ENCODE measurements at regions not wholly inside any gene's neighbourhood (a gene's known extent, or its start where the extent isn't known, plus 50 kb on each side); places are given as distances from the start of the nearest gene placed in this dataset.

- Mint-ChIP-seq H3K27ac (peak overlapping the region; percentile 58; the same call in 1 of the 2 replicates), H3K4me3 (no peak overlapping the region), H3K4me1 (peaks cover 23% of the 10 kb centered on the region), H3K36me3 (no peaks in the 10 kb centered on the region), H3K27me3 (ENCODE audit: low read depth) (no peaks in the 10 kb centered on the region), H3K9me3 (no peaks in the 10 kb centered on the region)
- ChIA-PET CTCF (interaction anchor here (0.6 to 0.7 kb wide), 2 partner anchors 31 to 41 kb away, joined by 3 read pairs; no protein-coding TSS in a partner anchor), POLR2A (no interaction called here)
- no peak for DNase-seq (ENCODE audit: low spot score)
- no peak for ATAC-seq
- TF ChIP-seq GRHL2 (CRISPR knock-in tag; IDR thresholded peaks at IDR 0.05; ENCODE audit: insufficient replicate concordance, severe bottlenecking) (no peak), RELA (CRISPR knock-in tag; IDR thresholded peaks at IDR 0.05; ENCODE audit: borderline replicate concordance) (no peak)
Measured at GRCh38 chr5:168179192-168179593, 112.3 kb upstream of the WWC1 start.

GRCh38 chr5:168182269-168182668, 109.2 kb upstream of the WWC1 start:
- Mint-ChIP-seq H3K27ac (no peak overlapping the region), H3K4me3 (no peak overlapping the region), H3K27me3 (ENCODE audit: low read depth) (no peaks in the 10 kb centered on the region), H3K36me3 (no peaks in the 10 kb centered on the region), H3K9me3 (no peaks in the 10 kb centered on the region), H3K4me1 (peaks cover 18% of the 10 kb centered on the region)
- ChIA-PET POLR2A (no interaction called here), CTCF (no interaction called here)
- TF ChIP-seq ZNF671 (CRISPR knock-in tag; IDR thresholded peaks at IDR 0.05) (no peak), RELA (CRISPR knock-in tag; IDR thresholded peaks at IDR 0.05; ENCODE audit: borderline replicate concordance) (no peak), ZNF423 (CRISPR knock-in tag; IDR thresholded peaks at IDR 0.05) (no peak), ZNF263 (CRISPR knock-in tag; IDR thresholded peaks at IDR 0.05; ENCODE audit: low read depth) (no peak), OVOL2 (CRISPR knock-in tag; IDR thresholded peaks at IDR 0.05; ENCODE audit: borderline replicate concordance) (no peak), PRDM15 (CRISPR knock-in tag; IDR thresholded peaks at IDR 0.05) (no peak), NR1H2 (CRISPR knock-in tag; IDR thresholded peaks at IDR 0.05) (no peak), IRF2 (CRISPR knock-in tag; IDR thresholded peaks at IDR 0.05; ENCODE audit: borderline replicate concordance, low read depth) (no peak), NR2C2 (CRISPR knock-in tag; IDR thresholded peaks at IDR 0.05) (no peak), ZNF317 (CRISPR knock-in tag; IDR thresholded peaks at IDR 0.05; ENCODE audit: borderline replicate concordance, low read depth) (no peak), CDX4 (CRISPR knock-in tag; IDR thresholded peaks at IDR 0.05; ENCODE audit: borderline replicate concordance) (no peak), E2F5 (CRISPR knock-in tag; IDR thresholded peaks at IDR 0.05) (no peak), FOXP4 (CRISPR knock-in tag; IDR thresholded peaks at IDR 0.05) (no peak), ZSCAN18 (CRISPR knock-in tag; IDR thresholded peaks at IDR 0.05) (no peak), CBFB (CRISPR knock-in tag; IDR thresholded peaks at IDR 0.05; ENCODE audit: low read depth) (no peak)
- ATAC-seq (no peak), DNase-seq (ENCODE audit: low spot score) (no peak)
